Stomach (tissue), 4 donors: ENCODE measurements at regions not wholly inside any gene's neighbourhood (a gene's known extent, or its start where the extent isn't known, plus 50 kb on each side); places are given as distances from the start of the nearest gene placed in this dataset.

Experiments used
- CTCF ChIP-seq, 7 experiments: fragments of 450-650 bp in 4 of 7; fragments of 200-600 bp in 3 of 7; sonication (generic) in 3 of 7; IDR thresholded peaks; one replicate each; pipeline ENCODE4 v1.5.1; 2016 to 2019; ENCODE audit warnings: antibody characterized with exemption in 7 of 7, control low read depth in 2 of 7, mild to moderate bottlenecking in 1 of 7
- EP300 ChIP-seq: sonication (generic); formaldehyde crosslinking; IDR thresholded peaks from one replicate; pipeline ENCODE4 v1.6.1; 2017; ENCODE audit warnings: antibody characterized with exemption
- POLR2A ChIP-seq, 4 donors: fragments of 450-650 bp; IDR thresholded peaks; one replicate each; pipeline ENCODE4 v1.6.1; 2016; ENCODE audit warnings: antibody characterized with exemption in 4 of 4, control low read depth in 2 of 4, mild to moderate bottlenecking in 1 of 4, moderate library complexity in 1 of 4
- POLR2AphosphoS5 ChIP-seq, 3 donors: sonication (generic); formaldehyde crosslinking; IDR thresholded peaks; one replicate each; pipeline ENCODE4 v1.6.1; 2016; ENCODE audit warnings: antibody characterized with exemption in 3 of 3

GRCh38 chr1:99457381-99458165 is 188.3 kb upstream of the PALMD start:
- TF ChIP-seq CTCF (IDR thresholded peaks at IDR 0.05) (no peak), POLR2AphosphoS5 (IDR thresholded peaks at IDR 0.05) (no peak), EP300 (no peak), POLR2A (IDR thresholded peaks at IDR 0.05) (no peak)
